AML-193 (cell line): ENCODE measurements at regions not wholly inside any gene's neighbourhood (a gene's known extent, or its start where the extent isn't known, plus 50 kb on each side); places are given as distances from the start of the nearest gene placed in this dataset.
A peak's percentile ranks its signal among the peaks of the same experiment; 100 is the strongest.
"Not testable (repeated sequence)": the region's sequence is repeated elsewhere in the genome, so short reads cannot be mapped to it uniquely, and the experiment has no call there.

Experiments used
- DNase-seq, 2 experiments: peaks; one replicate each; lab custom pipeline; 2025; lab: John Stamatoyannopoulos, UW

DNA sequence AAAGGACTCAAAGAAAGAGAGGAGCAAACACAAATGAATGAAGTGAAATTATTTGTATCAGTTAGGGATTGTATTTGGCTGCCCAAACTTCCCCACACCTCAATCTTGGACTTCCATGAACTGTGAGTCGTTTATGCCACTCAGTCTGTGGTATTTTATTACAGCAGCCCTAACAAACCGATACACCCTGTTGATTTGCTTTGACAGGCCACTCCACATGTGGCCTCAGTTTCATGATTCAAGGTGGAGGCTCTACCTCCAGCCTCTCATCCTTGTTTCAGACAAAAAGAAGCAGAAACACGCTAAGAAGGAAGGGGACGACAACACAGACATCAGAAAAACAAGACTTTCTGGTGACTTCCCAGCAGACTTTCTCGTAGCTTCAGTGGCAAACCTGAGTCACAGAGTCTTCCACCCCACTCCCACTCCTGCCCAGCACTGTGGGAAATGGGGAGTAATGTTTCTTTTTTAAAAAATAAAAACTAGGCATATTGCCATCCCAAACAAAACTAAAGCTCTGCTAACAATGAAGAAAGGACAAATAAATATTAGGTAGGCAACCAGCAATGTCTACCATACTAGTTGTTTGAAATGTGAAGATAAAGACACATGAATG lies 52.2 kb upstream of the ABCA1 start:
- DNase-seq, result no peak

DNA sequence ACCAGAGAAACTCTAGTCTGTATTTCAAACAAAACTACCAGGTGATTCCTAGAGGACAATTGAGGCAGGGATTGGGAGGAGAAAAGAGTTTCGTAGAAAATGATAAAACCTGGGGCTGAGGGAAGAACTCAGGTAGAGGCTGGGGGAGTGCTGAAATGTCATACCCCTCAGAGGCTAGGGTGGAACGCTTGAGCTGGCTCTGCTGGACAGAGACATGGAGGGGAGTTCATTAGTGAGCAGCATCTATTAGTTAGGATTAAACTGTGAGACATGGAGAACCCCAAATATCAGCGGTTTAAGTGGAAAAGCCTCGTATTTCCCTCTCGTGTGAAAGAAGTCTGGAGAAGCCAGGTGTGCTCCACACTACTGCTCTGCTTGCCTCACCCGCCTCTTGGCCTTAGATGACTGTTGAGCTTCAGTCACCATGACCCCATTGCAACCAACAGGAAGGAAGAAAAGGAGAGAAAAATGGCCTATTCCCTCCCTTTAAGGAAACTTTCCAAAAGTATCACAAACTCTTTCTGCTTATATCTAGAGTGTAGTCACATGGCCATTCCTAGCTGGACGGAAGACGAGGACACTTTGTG lies 53.7 kb upstream of the ABCA1 start:
- no peak for DNase-seq

DNA sequence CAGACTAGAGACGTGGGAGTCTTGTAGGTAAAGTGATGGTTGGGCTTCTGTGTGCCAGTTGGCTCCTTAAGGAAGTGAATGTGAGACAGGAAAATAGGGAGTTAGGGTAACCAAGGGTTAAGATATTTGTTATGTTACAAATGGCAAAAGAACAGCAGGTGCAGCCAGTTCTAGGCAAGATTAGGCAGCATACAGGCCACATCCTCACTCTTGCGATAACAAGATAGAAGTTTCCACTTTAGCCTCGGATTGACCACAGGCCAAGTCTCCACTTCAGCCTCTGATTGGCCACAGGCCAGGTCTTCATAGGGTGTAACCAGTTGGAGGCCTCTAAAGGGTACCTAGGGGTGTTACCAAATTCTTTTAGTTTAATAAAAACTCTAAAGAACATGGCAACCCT lies 54.6 kb upstream of the ABCA1 start:
- no peak for DNase-seq

DNA sequence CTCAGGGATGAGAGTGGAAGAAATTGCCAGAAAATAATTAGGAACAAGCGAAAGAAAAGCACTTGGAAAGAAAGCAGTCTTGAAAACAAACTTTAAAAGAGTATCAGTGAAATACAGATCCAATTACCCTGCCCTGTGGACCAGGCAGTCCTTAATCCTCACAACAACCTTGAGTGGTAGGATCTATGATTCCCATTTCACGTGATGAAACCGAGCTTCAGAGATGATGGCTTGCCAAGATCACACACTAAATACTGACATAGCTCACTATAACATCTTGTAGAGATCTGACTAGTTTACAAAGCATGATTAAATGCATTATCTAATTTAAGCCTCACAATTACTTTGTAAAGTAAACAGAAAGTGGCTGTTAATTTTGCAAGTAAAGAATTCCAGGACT lies 55.5 kb upstream of the ABCA1 start:
- DNase-seq, result no peak

DNA sequence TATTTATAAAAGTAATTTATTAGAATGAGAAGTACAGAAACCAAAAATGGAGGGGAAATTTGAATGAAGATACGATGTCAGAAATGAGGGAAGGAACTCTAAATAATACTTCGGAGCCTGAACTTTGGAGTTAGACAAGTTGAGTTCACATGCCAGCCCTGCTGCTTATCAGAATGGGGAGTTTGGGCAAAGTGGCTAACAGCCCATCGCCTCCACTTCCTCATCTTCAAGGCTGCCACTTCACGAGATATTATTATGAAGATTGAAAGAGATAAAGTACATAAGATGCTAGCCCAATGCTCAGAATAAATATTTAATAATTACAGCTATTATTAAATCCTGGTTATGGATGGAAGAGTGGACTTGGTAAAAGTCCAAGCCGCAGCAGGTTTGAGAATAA lies 56.2 kb upstream of the ABCA1 start:
- DNase-seq, result peak; percentile 21 to 33

DNA sequence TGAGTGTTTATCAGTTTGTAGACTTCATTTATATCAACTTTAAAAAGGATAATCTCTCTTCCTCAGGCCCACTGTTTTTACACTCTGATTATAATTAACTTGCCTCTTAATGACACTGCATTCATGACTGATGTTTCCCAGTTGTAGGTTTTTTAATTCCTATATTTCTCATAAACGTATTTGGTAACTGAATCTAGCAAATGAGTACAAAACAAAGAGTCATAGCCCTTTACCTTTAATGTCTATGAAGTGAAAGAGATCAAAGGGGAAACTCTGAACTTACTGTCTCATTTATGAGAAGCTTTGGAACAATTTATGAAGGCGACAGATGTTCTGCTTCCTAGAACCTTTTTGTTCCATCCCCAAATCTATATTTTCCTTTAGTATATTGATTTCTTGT lies 56.6 kb upstream of the ABCA1 start:
- no peak for DNase-seq

DNA sequence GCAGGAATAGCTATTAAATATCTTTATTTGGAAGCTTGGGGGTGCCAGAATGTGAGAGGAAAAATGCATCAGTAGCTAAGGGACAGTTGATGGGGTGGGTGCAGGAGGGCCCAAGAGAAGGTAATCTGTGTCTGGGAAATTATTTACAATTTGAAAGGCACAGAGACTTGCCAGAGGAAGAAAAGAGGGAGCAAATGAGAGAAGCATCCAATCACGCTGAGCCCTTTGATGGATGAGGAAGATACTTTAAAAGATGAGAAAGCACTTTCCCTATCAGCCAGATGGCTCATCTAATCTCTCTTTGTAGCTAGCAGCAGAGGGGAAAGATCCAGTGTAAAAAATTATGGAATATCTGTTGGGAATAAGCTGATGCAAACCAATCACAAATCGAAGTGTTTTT lies 57.0 kb upstream of the ABCA1 start:
- DNase-seq, result no peak

DNA sequence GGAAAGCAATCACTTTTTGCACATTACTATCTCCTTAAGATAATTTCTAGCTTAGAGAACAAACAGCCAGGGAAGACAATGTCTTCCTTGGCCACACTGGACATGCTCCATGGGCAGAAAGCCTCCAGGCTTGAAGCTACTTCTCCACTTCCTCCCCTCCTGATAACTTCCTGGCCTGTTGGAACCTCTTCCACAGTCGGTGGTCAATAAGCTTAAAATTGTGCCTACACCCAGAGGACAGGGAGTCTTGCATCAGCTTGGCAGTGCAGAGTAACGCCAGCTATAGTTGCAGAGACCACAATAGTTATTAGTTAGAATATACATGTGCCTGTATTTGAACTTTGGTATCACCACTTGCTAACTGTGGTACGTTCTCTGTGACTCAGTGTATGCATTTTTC lies 58.1 kb upstream of the ABCA1 start:
- DNase-seq, result peak; percentile 35 to 49

DNA sequence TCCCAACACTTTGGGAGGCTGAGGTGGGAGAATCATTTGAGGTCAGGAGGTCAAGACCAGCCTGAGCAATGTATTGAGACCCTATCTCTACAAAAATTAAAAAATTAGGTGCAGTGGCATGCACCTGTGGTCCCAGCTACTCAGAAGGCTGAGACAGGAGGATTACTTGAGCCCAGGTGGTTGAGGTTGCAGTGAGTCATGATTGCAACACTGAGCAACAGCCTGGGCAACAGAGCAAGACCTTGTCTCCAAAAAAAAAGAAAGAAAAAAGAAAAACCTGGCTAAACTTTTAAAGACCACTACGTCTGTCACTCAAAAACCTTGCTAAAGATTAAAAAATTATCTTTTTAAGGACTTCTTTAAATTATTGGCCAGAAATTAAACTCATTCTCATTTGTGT lies 59.8 kb upstream of the ABCA1 start:
- peak; percentile 17 to 18 for DNase-seq

DNA sequence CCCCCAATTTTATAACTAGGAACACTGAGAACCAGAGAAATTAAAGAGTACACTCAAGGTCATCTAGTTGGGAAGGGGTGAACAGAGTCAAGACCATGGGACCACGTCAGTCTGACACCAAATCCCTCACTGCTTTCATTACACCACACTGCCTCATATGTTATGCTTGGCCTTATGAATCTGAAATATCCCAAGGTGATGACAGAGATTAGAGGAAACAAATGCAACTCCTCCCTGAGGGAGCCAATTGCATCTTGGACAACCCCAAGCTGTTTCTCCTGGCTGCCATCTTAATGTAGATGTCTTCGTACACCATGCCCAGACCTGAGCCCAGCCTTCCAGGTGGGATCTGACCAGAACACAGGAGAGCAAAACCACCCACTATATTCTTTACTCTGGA lies 60.6 kb upstream of the ABCA1 start:
- no peak for DNase-seq

DNA sequence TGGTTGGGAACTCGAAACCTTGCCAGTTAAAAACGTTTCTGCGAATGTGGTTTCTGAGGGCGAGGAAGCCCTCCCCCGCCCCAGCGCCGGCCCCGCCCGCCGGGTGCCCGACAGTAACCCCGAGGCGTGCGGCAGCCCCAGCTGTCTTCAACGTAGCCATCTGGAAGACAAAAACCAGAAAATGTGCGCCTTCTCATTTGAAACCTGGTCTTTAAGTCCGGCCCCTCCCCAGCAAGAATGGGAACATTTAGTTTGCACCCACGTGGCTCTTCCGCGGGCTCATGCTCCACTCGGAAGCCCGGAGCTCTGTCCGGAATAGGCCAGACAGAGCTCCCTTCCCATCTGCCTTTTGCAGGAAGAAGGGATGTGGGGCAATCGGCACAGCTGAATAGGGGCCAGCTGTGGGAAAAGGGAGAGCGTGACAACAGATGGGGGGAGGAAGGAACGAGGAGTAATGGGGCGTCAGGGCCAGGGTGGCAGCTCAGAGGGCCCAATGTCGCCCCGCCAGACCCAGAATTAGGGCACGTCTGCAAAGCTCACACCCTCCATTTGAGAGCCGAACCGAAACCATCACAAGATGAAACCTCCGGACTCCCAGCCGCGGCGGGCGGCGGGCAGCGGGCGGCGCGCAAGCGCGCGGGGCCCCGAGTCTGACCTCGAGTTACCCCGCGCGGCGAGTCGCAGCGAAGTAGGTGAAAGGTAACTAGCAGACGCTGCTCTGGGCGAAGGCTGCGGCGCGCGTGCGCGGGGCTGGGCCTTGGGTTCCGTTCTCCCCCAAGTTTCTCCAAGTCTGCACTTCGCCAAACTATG lies 63.4 kb upstream of the ABCA1 start:
- peak; percentile 88 to 93 for DNase-seq

DNA sequence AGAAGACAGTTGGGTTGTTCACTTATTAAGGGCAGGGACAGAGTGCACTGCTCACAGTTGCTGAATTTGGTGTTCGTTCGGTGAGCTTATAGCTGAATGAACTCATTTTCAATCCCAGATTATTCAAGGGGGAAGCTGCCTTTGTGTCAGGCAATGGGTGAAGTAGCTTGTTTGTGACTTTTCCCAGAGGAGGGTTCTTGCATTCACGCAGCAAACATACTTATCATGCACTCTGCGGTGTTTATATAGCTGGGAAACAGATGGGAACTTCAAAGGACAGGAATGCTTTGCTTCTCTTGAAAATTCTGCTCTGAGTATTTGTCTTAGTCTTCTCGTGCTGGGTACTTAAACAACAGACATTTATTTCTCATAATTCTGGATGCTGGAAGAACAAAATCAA lies 64.7 kb upstream of the ABCA1 start:
- DNase-seq, result no peak

DNA sequence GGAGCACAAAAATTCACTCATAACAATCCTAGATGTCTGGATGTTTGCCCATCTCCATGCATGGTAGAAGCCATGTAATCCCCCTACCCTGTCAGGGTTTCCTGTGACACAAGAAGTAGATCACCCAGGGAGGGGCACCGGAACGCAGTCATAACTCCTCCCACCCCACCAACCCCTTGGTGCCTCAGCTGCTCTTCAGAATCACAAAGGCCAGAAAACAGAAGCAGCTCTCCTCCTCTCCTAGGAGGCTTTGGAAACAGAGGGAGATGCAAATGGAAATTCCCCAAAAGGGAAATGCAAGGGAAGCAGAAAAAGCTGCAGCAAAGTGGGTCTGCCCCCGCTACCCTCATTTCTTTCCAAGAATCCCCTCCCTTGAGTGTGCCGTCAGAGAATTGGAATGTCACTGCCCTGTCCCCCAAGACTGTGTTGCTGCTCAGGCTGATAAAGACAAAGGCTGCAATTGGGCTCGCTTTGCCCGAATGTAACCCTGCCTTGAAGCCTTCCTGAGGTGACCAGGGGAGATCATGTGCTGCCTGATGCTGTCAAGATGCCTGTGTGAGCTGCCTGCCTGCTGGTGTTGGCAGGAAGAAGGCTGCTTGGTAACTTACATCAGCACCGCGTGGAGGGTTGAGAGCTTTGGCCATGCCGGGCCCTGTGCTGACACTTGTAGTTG lies 65.5 kb upstream of the ABCA1 start:
- DNase-seq, result no peak

DNA sequence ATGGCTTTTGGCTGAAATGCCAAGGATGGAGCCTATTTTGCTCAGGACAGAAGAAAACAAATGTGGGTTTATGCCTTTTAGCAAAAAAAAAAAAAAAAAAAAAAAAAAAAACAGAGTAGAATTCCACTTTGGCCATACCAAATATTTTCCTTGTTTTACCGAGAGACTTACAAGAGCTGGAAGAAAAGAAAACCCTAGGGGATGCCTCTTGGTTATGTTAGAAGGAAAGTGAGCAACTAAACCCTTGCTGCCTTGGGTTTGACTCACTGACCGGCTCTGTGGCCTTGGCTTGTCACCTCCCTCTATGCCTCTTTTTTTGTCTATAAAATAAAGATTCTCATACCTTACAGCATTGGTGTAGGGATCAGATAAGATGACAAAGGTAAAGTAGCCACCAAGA lies 69.6 kb upstream of the ABCA1 start:
- no peak for DNase-seq

DNA sequence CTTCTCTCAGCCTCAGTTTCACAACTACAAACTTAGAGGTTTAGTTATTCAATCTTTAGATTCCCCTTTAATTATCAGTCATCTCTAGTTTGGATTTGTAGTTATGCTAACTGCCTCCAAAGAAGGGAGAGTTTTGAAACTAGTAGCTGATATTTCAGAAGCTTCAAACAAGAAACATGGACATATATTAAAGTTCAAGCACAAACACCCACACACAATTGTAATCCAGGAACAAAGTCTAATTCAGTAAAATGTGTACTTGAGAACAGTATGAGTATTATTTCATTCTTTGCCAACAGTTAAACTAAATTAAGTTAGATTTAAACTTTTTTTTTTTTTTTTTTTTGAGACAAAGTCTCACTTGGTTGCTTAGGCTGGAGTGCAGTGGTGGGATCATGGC lies 71.2 kb upstream of the ABCA1 start:
- no peak for DNase-seq

DNA sequence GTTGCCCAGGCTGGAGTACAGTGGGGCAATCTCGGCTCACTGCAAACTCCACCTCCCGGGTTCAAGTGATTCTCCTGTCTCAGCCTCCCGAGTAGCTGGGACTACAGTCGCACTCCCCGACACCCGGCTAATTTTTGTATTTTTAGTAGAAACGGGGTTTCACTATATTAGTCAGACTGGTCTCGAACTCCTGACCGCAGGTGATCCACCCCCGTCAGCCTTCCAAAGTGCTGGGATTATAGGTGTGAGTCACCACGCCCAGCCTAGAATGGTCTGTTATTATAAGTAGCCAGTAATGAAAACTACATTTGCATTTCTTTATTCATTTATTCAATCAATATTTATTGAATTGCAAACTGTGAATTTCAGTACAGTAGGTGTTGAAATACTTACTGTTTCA lies 72.6 kb upstream of the ABCA1 start:
- DNase-seq, result not testable (repeated sequence)

DNA sequence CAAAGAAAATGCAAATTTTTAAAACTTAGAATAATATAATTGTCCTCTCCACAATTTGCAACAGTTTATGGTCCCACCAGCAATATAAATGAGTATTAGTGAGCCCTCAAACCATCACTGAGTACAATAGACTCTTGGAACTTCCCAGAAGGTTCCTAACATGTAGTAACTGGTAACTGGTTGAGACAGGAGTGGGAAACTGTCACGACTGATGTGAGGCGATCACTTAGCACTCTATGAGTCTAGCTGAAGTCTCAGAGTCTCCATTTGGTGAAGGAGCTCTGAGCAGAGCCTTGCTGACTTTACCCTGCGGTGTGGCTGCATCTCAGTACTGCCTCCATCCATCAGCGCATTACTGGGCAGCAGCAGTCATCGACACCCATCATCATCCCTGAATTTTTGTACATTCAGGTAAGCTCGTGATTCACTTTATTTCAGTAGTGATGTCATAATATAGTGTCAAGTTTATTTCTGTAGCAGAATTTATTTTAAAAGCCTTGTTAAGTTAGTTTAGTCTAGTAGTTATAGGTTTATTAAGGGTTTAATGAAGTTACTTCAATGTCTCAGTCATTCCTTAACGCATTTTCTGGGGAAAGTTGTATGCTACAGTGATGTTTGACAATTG lies 76.6 kb upstream of the ABCA1 start:
- DNase-seq, result no peak

DNA sequence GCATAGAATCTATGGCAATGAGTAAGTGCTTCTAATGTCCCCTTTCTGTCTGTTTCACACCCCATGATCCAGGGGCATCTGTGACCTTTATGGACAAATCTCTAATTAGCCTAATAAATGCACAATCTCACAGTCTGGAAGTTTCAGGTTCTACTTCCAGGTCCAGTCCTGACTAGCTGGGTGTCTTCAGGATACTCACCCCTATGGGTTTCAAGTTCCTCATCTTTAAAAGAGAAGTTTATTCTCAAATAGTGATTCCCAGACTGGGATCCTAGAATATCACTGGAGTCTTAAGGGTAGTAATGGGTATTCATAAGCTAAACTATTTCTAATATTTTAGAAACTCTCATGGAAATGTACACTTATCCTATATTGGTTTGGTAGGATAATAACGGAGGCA lies 77.2 kb upstream of the ABCA1 start:
- no peak for DNase-seq

DNA sequence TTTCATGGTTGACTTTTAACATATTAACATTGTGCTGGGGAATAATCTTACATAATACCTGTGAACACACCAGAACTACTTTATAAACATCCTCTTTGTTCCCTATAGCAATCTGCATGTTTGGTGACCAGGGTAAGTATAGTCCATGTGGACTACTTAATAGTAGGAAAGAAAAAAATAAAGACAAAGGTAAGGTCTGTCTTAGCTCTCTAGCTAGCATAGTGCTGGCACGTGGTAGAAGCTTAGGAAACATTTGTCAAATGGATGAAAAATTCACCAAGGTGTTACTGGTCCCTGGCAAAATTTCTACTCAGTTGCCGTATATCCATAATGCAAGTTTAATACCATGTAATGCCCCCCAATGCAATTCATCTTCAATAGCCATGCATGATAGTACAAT lies 78.6 kb upstream of the ABCA1 start:
- DNase-seq, result peak; percentile 36 to 46

DNA sequence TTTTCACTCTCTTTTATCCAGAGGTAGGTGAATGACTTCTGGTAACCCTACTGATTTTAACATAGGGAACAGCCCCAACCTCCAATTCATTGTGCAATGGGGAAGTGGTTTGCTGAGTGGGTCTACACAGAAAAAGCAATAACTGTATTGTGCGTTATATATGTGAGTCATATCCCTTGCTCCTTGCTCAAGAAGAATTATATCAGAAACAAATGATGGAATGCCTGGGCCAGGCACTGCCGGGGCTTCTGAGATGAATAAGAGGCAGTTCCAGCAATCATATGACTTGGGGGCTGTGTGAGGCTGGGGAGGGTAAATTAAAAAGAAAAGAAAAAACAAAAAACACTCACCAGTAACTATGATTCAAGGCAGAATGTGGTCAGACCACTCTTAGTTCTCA lies 79.2 kb upstream of the ABCA1 start:
- DNase-seq, result peak; percentile 91 to 94

DNA sequence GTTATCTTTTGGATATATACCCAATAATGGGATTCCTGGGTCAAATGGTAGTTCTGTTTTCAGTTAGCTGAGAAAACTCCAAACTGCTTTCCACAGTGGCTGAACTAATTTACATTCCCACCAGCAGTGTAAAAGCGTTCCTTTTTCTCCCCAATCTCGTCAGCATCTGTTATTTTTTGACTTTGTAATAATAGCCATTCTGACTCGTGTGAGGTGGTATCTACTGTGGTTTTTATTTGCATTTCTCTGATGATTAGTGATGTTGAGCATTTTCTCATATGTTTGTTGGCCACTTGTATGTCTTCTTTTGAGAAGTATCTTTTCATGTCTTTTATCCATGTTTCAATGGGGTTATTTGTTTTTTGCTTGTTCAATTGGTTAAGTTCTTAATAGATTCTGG lies 82.1 kb upstream of the ABCA1 start:
- DNase-seq, result not testable (repeated sequence)

DNA sequence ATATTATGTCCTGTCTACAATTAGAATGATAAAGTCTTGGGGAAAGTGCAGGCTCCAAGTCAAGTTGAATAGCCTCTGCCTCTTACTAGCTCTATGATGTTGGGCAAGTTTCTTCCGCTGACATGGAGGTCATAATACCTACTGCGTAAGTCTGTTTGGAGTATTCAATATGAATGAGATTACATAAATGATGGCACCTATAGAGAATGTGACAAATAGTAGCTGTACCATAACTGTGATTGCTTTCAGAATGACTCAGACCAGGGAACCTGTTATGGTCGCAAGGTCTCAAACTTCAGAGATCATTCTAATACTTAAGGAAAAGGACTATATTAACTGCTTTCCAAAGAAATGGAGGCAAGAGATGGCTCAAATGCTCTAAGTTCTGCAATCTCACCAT lies 94.0 kb upstream of the ABCA1 start:
- no peak for DNase-seq

DNA sequence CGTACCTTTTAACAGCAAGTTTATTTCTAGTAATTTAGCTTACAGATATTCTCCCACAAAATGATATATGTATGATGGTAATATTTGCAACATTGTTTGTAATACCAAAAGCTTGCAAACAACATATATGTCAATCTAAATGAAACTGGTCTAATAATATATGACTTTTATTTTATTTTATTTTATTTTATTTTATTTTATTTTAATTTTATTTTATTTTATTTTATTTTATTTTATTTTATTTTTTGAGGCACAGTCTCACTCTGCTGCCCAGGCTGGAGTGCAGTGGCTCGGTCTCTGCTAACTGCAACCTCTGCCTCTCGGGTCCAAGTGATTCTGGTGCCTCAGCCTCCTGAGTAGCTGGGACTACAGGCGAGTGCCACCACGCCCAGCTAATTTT lies 94.6 kb upstream of the ABCA1 start:
- DNase-seq, result not testable (repeated sequence)
